Activated T-cell treated with anti-CD3 and anti-CD28 coated beads, Interleukin-2, amount 50 U/mL, for 72 hours (primary cell): ENCODE measurements at regions not wholly inside any gene's neighbourhood (a gene's known extent, or its start where the extent isn't known, plus 50 kb on each side); places are given as distances from the start of the nearest gene placed in this dataset.

Source experiments
- ATAC-seq, 2 donors: fragments of 150-1000 bp; cut with Tn5 transposase; replicated peaks in 1 of 2; 2 replicates each; pipeline ENCODE4 v1.10.0; 2021; ENCODE audit warnings: moderate library complexity in 2 of 2, mild to moderate bottlenecking in 1 of 2
- DNase-seq, 2 donors: peaks; one replicate each; pipeline ENCODE4 v3.0.0; 2021 to 2022; ENCODE audit warnings: mixed read lengths in 1 of 2
- H3K27ac Mint-ChIP-seq: one replicate; pipeline ENCODE4 v1.8.0; 2022; ENCODE audit warnings: mild to moderate bottlenecking, moderate library complexity, mixed read lengths
- H3K27me3 Mint-ChIP-seq: one replicate; pipeline ENCODE4 v1.8.0; 2022; ENCODE audit warnings: low read depth, mixed read lengths
- H3K36me3 Mint-ChIP-seq, 2 donors: one replicate each; pipeline ENCODE4 v1.8.0; 2022; ENCODE audit warnings: mixed read lengths in 2 of 2, mild to moderate bottlenecking in 1 of 2; ENCODE audit not compliant: insufficient read depth in 2 of 2
- H3K4me1 Mint-ChIP-seq: one replicate; pipeline ENCODE4 v1.8.0; 2022; ENCODE audit warnings: low read depth, mixed read lengths
- H3K4me3 Mint-ChIP-seq, 2 donors: one replicate each; pipeline ENCODE4 v1.8.0; 2022; ENCODE audit warnings: mild to moderate bottlenecking in 2 of 2, mixed read lengths in 2 of 2, moderate library complexity in 2 of 2
- H3K9me3 Mint-ChIP-seq, 2 donors: one replicate each; pipeline ENCODE4 v1.8.0; 2022; ENCODE audit warnings: mixed read lengths in 2 of 2

DNA sequence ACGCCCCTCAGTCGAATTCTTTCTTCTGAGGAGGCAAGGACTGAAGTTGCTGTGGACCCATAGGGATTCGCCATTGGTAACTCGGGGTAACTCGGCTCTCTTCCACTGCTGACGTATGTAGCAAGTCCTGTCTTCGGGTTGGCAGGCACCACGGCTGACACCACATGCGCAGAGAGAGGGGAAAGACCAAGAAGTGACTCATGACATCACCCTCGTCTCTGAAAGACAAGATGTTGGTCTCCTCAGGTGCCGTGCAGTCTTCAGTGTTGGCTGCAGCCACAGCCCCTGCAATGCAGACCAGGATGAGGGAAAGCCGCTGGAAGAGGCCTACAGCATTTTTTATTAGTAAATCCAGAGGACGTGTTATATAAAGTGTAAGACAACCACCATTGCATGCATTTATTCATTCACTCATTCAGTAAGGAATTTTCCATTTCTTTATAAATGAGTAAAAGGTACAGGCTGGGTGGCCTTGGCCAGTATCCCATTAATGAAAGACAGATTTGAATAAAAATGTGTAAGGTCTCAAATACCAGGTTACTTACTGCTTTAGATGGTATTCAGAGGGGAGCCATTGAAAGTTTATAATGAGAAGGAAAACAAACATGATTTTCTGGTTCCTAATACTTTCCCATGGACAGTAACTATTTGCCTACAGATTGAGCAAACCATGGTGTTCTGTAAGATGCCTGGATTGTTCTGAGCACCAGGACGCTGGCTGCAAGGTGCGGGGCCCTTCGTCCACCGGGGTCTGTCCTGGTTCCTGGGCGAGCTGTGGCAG, 50.7 kb upstream of the IRF2BP2 start:
- Mint-ChIP-seq H3K4me3 (no peak overlapping the region), H3K27me3 (no peaks in the 10 kb centered on the region), H3K9me3 (no peaks in the 10 kb centered on the region), H3K27ac (no peak overlapping the region), H3K4me1 (peaks cover 21% of the 10 kb centered on the region), H3K36me3 (no peaks in the 10 kb centered on the region)
- DNase-seq (no peak), ATAC-seq (no peak)
